Subcutaneous abdominal adipose tissue (tissue), 5 donors: ENCODE measurements at regions not wholly inside any gene's neighbourhood (a gene's known extent, or its start where the extent isn't known, plus 50 kb on each side); places are given as distances from the start of the nearest gene placed in this dataset.

Source experiments
- H3K27ac ChIP-seq: one replicate; pipeline ENCODE4 v1.7.0; 2013; ENCODE audit warnings: low read depth, mild to moderate bottlenecking, inconsistent platforms, low read length, moderate library complexity
- H3K27me3 ChIP-seq, 5 donors: one replicate each; pipeline ENCODE4 v1.7.0; 2013; ENCODE audit warnings: low read length in 5 of 5, inconsistent platforms in 1 of 5; ENCODE audit not compliant: control insufficient read depth in 5 of 5, insufficient read depth in 4 of 5
- H3K36me3 ChIP-seq, 5 donors: one replicate each; pipeline ENCODE4 v1.7.0; 2013; ENCODE audit warnings: low read length in 5 of 5; ENCODE audit not compliant: control insufficient read depth in 5 of 5, insufficient read depth in 5 of 5
- H3K4me1 ChIP-seq, 5 donors: one replicate each; pipeline ENCODE4 v1.7.0; 2013; ENCODE audit warnings: low read length in 5 of 5, mild to moderate bottlenecking in 3 of 5, moderate library complexity in 1 of 5; ENCODE audit not compliant: control insufficient read depth in 5 of 5, insufficient read depth in 5 of 5
- H3K4me3 ChIP-seq, 5 donors: one replicate each; pipeline ENCODE4 v1.7.0; 2013; ENCODE audit warnings: low read length in 5 of 5, low read depth in 1 of 5
- H3K9ac ChIP-seq, 5 donors: one replicate each; pipeline ENCODE4 v1.7.0; 2013; ENCODE audit warnings: low read length in 5 of 5, mild to moderate bottlenecking in 4 of 5, moderate library complexity in 3 of 5
- H3K9me3 ChIP-seq, 5 donors: one replicate each; pipeline ENCODE4 v1.7.0; 2013; ENCODE audit warnings: low read length in 5 of 5; ENCODE audit not compliant: control insufficient read depth in 5 of 5
- donor health status: healthy.
- donor health status: healthy.
- donor health status: healthy.
- donor health status: healthy.
- donor health status: healthy.

GRCh38 chr2:83851066-83851465, 608.0 kb downstream of the SUCLG1 start:
- H3K36me3 ChIP-seq = no peaks in the 10 kb centered on the region
- no peak overlapping the region for H3K27ac ChIP-seq
- H3K27me3 ChIP-seq = no peaks in the 10 kb centered on the region
- H3K9ac ChIP-seq = no peak overlapping the region
- H3K4me1 ChIP-seq = no peaks in the 10 kb centered on the region
- H3K9me3 ChIP-seq = no peaks in the 10 kb centered on the region
- H3K4me3 ChIP-seq = no peak overlapping the region

GRCh38 chr2:83850071-83850725, 608.9 kb downstream of the SUCLG1 start:
- H3K27ac ChIP-seq = no peak overlapping the region
- no peaks in the 10 kb centered on the region for H3K9me3 ChIP-seq
- no peaks in the 10 kb centered on the region for H3K27me3 ChIP-seq
- no peaks in the 10 kb centered on the region for H3K4me1 ChIP-seq
- no peak overlapping the region for H3K9ac ChIP-seq
- H3K36me3 ChIP-seq = no peaks in the 10 kb centered on the region
- no peak overlapping the region for H3K4me3 ChIP-seq

GRCh38 chr2:83844490-83844889, 614.6 kb downstream of the SUCLG1 start:
- H3K4me1 ChIP-seq = no peaks in the 10 kb centered on the region
- H3K27me3 ChIP-seq = no peaks in the 10 kb centered on the region
- no peak overlapping the region for H3K27ac ChIP-seq
- H3K9me3 ChIP-seq = no peaks in the 10 kb centered on the region
- H3K9ac ChIP-seq = no peak overlapping the region
- no peak overlapping the region for H3K4me3 ChIP-seq
- no peaks in the 10 kb centered on the region for H3K36me3 ChIP-seq

- no peak overlapping the region for H3K4me3 ChIP-seq
- no peak overlapping the region for H3K9ac ChIP-seq
- H3K27ac ChIP-seq = no peak overlapping the region
- H3K27me3 ChIP-seq = no peaks in the 10 kb centered on the region
- no peaks in the 10 kb centered on the region for H3K36me3 ChIP-seq
- no peaks in the 10 kb centered on the region for H3K4me1 ChIP-seq
- no peaks in the 10 kb centered on the region for H3K9me3 ChIP-seq
Measured at GRCh38 chr2:83842421-83842820, 616.7 kb downstream of the SUCLG1 start.

GRCh38 chr2:83837823-83838222, 621.3 kb downstream of the SUCLG1 start:
- Histone ChIP-seq H3K27ac (no peak overlapping the region), H3K4me1 (no peaks in the 10 kb centered on the region), H3K4me3 (no peak overlapping the region)

GRCh38 chr2:83827618-83828017, 631.5 kb downstream of the SUCLG1 start:
- Histone ChIP-seq H3K36me3 (no peaks in the 10 kb centered on the region), H3K27ac (no peak overlapping the region), H3K9me3 (peaks cover 0 to 2% (median 0%) of the 10 kb centered on the region in 5 donors), H3K4me3 (no peak overlapping the region), H3K9ac (no peak overlapping the region), H3K27me3 (no peaks in the 10 kb centered on the region), H3K4me1 (peaks cover 0 to 4% (median 0%) of the 10 kb centered on the region in 5 donors)

More at GRCh38 chr2:83837823-83838222, 621.3 kb downstream of the SUCLG1 start:
- no peaks in the 10 kb centered on the region for H3K27me3 ChIP-seq
- H3K36me3 ChIP-seq = no peaks in the 10 kb centered on the region
- no peak overlapping the region for H3K9ac ChIP-seq
- H3K9me3 ChIP-seq = no peaks in the 10 kb centered on the region

GRCh38 chr2:83826577-83826976, 632.5 kb downstream of the SUCLG1 start:
- Histone ChIP-seq H3K9ac (no peak overlapping the region), H3K36me3 (no peaks in the 10 kb centered on the region), H3K4me1 (peaks cover 0 to 4% (median 0%) of the 10 kb centered on the region in 5 donors), H3K9me3 (peaks cover 0 to 2% (median 0%) of the 10 kb centered on the region in 5 donors), H3K27me3 (no peaks in the 10 kb centered on the region), H3K4me3 (no peak overlapping the region), H3K27ac (no peak overlapping the region)

GRCh38 chr2:83823229-83823628, 635.9 kb downstream of the SUCLG1 start:
- Histone ChIP-seq H3K9me3 (peaks cover 0 to 2% (median 0%) of the 10 kb centered on the region in 5 donors), H3K9ac (no peak overlapping the region), H3K27ac (no peak overlapping the region), H3K36me3 (no peaks in the 10 kb centered on the region), H3K27me3 (no peaks in the 10 kb centered on the region), H3K4me3 (no peak overlapping the region), H3K4me1 (peaks cover 0 to 4% (median 0%) of the 10 kb centered on the region in 5 donors)

GRCh38 chr2:83817511-83817910, 641.6 kb downstream of the SUCLG1 start:
- Histone ChIP-seq H3K9me3 (no peaks in the 10 kb centered on the region), H3K4me3 (no peak overlapping the region), H3K36me3 (no peaks in the 10 kb centered on the region), H3K9ac (no peak overlapping the region), H3K4me1 (no peaks in the 10 kb centered on the region), H3K27ac (no peak overlapping the region), H3K27me3 (no peaks in the 10 kb centered on the region)

GRCh38 chr2:83808878-83809277, 650.2 kb downstream of the SUCLG1 start:
- Histone ChIP-seq H3K4me1 (no peaks in the 10 kb centered on the region), H3K9me3 (peaks cover 0 to 3% (median 0%) of the 10 kb centered on the region in 5 donors), H3K4me3 (no peak overlapping the region), H3K36me3 (no peaks in the 10 kb centered on the region), H3K27me3 (no peaks in the 10 kb centered on the region), H3K9ac (no peak overlapping the region), H3K27ac (no peak overlapping the region)
